ENCODE measurements at regions not wholly inside any gene's neighbourhood (a gene's known extent, or its start where the extent isn't known, plus 50 kb on each side); places are given as distances from the start of the nearest gene placed in this dataset.

- TF ChIP-seq CTCF (IDR thresholded peaks at IDR 0.05) (no peak), POLR2AphosphoS5 (IDR thresholded peaks at IDR 0.05) (no peak), POLR2A (IDR thresholded peaks at IDR 0.05) (no peak)
- intact Hi-C loops (cut with DNase I; ENCODE audit: low total_unique reads): no loop called here
- no peaks in the 10 kb centered on the region for H3K4me1 ChIP-seq
Measured at GRCh38 chr9:73020877-73021276, 68.0 kb upstream of the ALDH1A1 start.

GRCh38 chr9:73014011-73014410 lies 61.2 kb upstream of the ALDH1A1 start:
- Histone ChIP-seq H3K27me3 (no peaks in the 10 kb centered on the region), H3K4me1 (no peaks in the 10 kb centered on the region), H3K27ac (no peak overlapping the region), H3K4me3 (no peak overlapping the region), H3K9me3 (peaks cover 0 to 8% of the 10 kb centered on the region in 2 donors), H3K36me3 (no peaks in the 10 kb centered on the region)
- intact Hi-C loops (cut with DNase I; ENCODE audit: low total_unique reads): no loop called here
- TF ChIP-seq CTCF (IDR thresholded peaks at IDR 0.05): no peak
- no peak for TF ChIP-seq POLR2A (IDR thresholded peaks at IDR 0.05)
- no peak for TF ChIP-seq POLR2AphosphoS5 (IDR thresholded peaks at IDR 0.05)
- no peak for DNase-seq (ENCODE audit: low spot score in 2 of 2)

More at GRCh38 chr9:73020877-73021276, 68.0 kb upstream of the ALDH1A1 start:
- no peak for DNase-seq (ENCODE audit: low spot score in 2 of 2)
- Histone ChIP-seq H3K9me3 (peaks cover 0 to 8% of the 10 kb centered on the region in 2 donors), H3K27me3 (no peaks in the 10 kb centered on the region), H3K27ac (no peak overlapping the region), H3K36me3 (no peaks in the 10 kb centered on the region), H3K4me3 (no peak overlapping the region)

- no peak for DNase-seq (ENCODE audit: low spot score in 2 of 2)
- no peak overlapping the region for H3K4me3 ChIP-seq
- no peak for TF ChIP-seq POLR2AphosphoS5 (IDR thresholded peaks at IDR 0.05)
- no peak for TF ChIP-seq CTCF (IDR thresholded peaks at IDR 0.05)
- no peak for TF ChIP-seq POLR2A (IDR thresholded peaks at IDR 0.05)
- no peaks in the 10 kb centered on the region for H3K36me3 ChIP-seq
- peak overlapping the region; percentile 46 to 53 for H3K27ac ChIP-seq
- H3K4me1 ChIP-seq: no peaks in the 10 kb centered on the region
- no peaks in the 10 kb centered on the region for H3K9me3 ChIP-seq
- intact Hi-C loops (cut with DNase I; ENCODE audit: low total_unique reads): no loop called here
- no peaks in the 10 kb centered on the region for H3K27me3 ChIP-seq
Measured at GRCh38 chr9:73011956-73012355, 59.1 kb upstream of the ALDH1A1 start.

- Histone ChIP-seq H3K4me3 (no peak overlapping the region), H3K27ac (peak overlapping the region; percentile 46 to 53), H3K36me3 (no peaks in the 10 kb centered on the region), H3K4me1 (no peaks in the 10 kb centered on the region), H3K9me3 (no peaks in the 10 kb centered on the region), H3K27me3 (no peaks in the 10 kb centered on the region)
- no peak for DNase-seq (ENCODE audit: low spot score in 2 of 2)
- intact Hi-C loops (cut with DNase I; ENCODE audit: low total_unique reads): no loop called here
- TF ChIP-seq POLR2AphosphoS5 (IDR thresholded peaks at IDR 0.05): peak in 1 of 3 donors; percentile 32
- no peak for TF ChIP-seq CTCF (IDR thresholded peaks at IDR 0.05)
- no peak for TF ChIP-seq POLR2A (IDR thresholded peaks at IDR 0.05)
Measured at GRCh38 chr9:73011181-73011750, 58.4 kb upstream of the ALDH1A1 start.

GRCh38 chr9:73009649-73010288 lies 56.9 kb upstream of the ALDH1A1 start:
- intact Hi-C loops (cut with DNase I; ENCODE audit: low total_unique reads): no loop called here
- no peak overlapping the region for H3K27ac ChIP-seq

More at GRCh38 chr9:73009649-73010288, 56.9 kb upstream of the ALDH1A1 start:
- H3K36me3 ChIP-seq: no peaks in the 10 kb centered on the region
- DNase-seq (ENCODE audit: low spot score in 2 of 2): no peak
- TF ChIP-seq POLR2A (IDR thresholded peaks at IDR 0.05) (no peak), CTCF (IDR thresholded peaks at IDR 0.05) (no peak), POLR2AphosphoS5 (IDR thresholded peaks at IDR 0.05) (no peak)
- no peaks in the 10 kb centered on the region for H3K27me3 ChIP-seq
- no peaks in the 10 kb centered on the region for H3K9me3 ChIP-seq
- no peak overlapping the region for H3K4me3 ChIP-seq
- no peaks in the 10 kb centered on the region for H3K4me1 ChIP-seq
